ENCODE measurements at regions not wholly inside any gene's neighbourhood (a gene's known extent, or its start where the extent isn't known, plus 50 kb on each side); places are given as distances from the start of the nearest gene placed in this dataset.

DNA sequence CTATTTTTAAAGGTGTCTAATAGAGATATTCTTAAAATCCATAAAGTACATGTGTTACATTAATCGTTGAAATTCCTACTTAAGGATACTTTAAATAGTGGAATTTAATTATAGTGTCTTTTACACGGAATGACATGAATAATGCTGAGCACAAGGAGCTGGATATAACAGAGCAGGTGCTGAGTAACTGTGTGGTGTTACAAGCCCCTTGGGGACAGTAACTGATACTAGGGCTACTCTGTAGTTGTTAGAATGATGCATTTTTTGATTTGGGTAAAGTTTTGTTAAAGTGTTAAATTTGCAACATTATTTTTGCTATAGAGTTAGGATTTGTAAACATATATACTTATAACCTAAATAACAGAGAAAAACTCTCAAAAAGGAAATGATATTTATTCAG lies 1496.1 kb downstream of the OTOL1 start:
- TF ChIP-seq, protein P1, sequence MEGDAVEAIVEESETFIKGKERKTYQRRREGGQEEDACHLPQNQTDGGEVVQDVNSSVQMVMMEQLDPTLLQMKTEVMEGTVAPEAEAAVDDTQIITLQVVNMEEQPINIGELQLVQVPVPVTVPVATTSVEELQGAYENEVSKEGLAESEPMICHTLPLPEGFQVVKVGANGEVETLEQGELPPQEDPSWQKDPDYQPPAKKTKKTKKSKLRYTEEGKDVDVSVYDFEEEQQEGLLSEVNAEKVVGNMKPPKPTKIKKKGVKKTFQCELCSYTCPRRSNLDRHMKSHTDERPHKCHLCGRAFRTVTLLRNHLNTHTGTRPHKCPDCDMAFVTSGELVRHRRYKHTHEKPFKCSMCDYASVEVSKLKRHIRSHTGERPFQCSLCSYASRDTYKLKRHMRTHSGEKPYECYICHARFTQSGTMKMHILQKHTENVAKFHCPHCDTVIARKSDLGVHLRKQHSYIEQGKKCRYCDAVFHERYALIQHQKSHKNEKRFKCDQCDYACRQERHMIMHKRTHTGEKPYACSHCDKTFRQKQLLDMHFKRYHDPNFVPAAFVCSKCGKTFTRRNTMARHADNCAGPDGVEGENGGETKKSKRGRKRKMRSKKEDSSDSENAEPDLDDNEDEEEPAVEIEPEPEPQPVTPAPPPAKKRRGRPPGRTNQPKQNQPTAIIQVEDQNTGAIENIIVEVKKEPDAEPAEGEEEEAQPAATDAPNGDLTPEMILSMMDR (IDR thresholded peaks at IDR 0.05; ENCODE audit: insufficient read depth, low read depth, low read length, missing control alignments) = no peak
- no peak for DNase-seq (ENCODE audit: low read depth)
- no peak overlapping the region for H3K4me3 ChIP-seq (ENCODE audit: low read depth, low read length)

GRCh38 chr3:162994165-162994564 lies 1497.6 kb downstream of the OTOL1 start:
- DNase-seq (ENCODE audit: low read depth) = no peak
- no peak overlapping the region for H3K4me3 ChIP-seq (ENCODE audit: low read depth, low read length)
- TF ChIP-seq, protein P1 (IDR thresholded peaks at IDR 0.05; ENCODE audit: insufficient read depth, low read depth, low read length, missing control alignments) = no peak

- TF ChIP-seq, protein P1 (IDR thresholded peaks at IDR 0.05; ENCODE audit: insufficient read depth, low read depth, low read length, missing control alignments) = no peak
- DNase-seq (ENCODE audit: low read depth) = no peak
- no peak overlapping the region for H3K4me3 ChIP-seq (ENCODE audit: low read depth, low read length)
Measured at GRCh38 chr3:162996368-162996767, 1499.8 kb downstream of the OTOL1 start.

DNA sequence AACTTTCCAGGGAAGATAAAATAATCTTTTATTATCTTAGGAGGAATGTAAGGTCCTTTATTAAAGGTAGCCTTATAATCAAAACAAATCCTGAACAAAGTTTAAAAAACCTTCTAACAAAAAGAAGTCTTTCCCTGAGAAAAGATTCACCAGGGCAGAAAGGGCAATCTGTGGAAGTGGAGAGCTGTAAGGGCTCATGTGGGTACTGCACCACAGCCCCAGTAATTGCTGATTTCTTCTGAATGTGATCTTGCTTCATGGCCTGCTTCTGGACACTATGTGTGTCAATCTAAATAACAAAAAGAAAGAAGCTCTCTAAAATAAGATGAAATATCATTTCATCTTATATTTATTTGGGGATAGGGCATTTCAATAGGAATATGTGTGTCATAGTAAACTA lies 1501.6 kb downstream of the OTOL1 start:
- DNase-seq (ENCODE audit: low read depth) = no peak
- TF ChIP-seq, protein P1 (IDR thresholded peaks at IDR 0.05; ENCODE audit: insufficient read depth, low read depth, low read length, missing control alignments) = no peak
- no peak overlapping the region for H3K4me3 ChIP-seq (ENCODE audit: low read depth, low read length)

GRCh38 chr3:163011596-163011995 lies 1515.0 kb downstream of the OTOL1 start:
- no peak overlapping the region for H3K4me3 ChIP-seq (ENCODE audit: low read depth, low read length)
- TF ChIP-seq, protein P1 (IDR thresholded peaks at IDR 0.05; ENCODE audit: insufficient read depth, low read depth, low read length, missing control alignments) = no peak
- no peak for DNase-seq (ENCODE audit: low read depth)

DNA sequence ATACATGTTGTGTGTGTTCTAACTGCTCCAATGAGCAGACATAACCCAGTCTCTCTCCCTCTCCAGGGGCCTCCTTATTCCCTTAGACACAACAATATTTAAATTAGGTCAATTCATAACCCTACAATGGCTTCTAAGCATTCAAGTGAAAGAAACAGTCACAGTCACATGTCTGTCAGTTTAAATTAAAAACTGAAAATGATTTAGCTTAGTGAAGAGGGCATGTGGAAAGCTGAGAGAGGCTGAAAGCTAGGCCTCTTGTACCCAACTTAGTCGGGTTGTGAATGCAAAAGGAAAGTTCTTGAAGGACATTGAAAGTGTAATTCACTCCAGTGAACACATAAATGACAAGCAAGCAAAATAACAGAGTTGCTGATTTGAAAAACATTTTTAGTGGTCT lies 1519.6 kb downstream of the OTOL1 start:
- no peak for DNase-seq (ENCODE audit: low read depth)
- TF ChIP-seq, protein P1 (IDR thresholded peaks at IDR 0.05; ENCODE audit: insufficient read depth, low read depth, low read length, missing control alignments) = no peak

GRCh38 chr3:163018067-163018466 lies 1521.5 kb downstream of the OTOL1 start:
- TF ChIP-seq, protein P1 (IDR thresholded peaks at IDR 0.05; ENCODE audit: insufficient read depth, low read depth, low read length, missing control alignments) = no peak
- no peak overlapping the region for H3K4me3 ChIP-seq (ENCODE audit: low read depth, low read length)
- no peak for DNase-seq (ENCODE audit: low read depth)

More for the DNA sequence above, 1519.6 kb downstream of the OTOL1 start:
- no peak overlapping the region for H3K4me3 ChIP-seq (ENCODE audit: low read depth, low read length)

Data from GM12865 (cell line).